Kidney (tissue), 13 donors: ENCODE measurements at regions not wholly inside any gene's neighbourhood (a gene's known extent, or its start where the extent isn't known, plus 50 kb on each side); places are given as distances from the start of the nearest gene placed in this dataset.
A peak's percentile ranks its signal among the peaks of the same experiment; 100 is the strongest.

Experiments used
- DNase-seq, 5 donors: peaks; one replicate each; pipeline ENCODE4 v3.0.0-alpha.2; 2013 to 2020
- FAIRE-seq: peaks from 2 replicates; lab custom pipeline; 2012; peaks lifted over from hg19 to GRCh38; lab: Jason Lieb, UNC
- H3K27ac ChIP-seq, 2 donors: one replicate each; pipeline ENCODE4 v1.7.0; 2013; ENCODE audit warnings: low read depth in 2 of 2, low read length in 2 of 2, inconsistent platforms in 1 of 2
- H3K27me3 ChIP-seq: one replicate; pipeline ENCODE4 v1.7.1; 2013; ENCODE audit warnings: low read length, inconsistent platforms; ENCODE audit not compliant: control insufficient read depth, insufficient read depth
- H3K36me3 ChIP-seq, 3 donors: one replicate each; pipeline versions ENCODE4 v1.7.0 to v1.7.1; 2013; ENCODE audit warnings: low read length in 3 of 3, control low read depth in 1 of 3, inconsistent platforms in 1 of 3; ENCODE audit not compliant: insufficient read depth in 3 of 3, control insufficient read depth in 2 of 3
- H3K4me1 ChIP-seq, 3 donors: one replicate each; pipeline versions ENCODE4 v1.7.0 to v1.7.1; 2013; ENCODE audit warnings: low read length in 3 of 3, inconsistent platforms in 1 of 3, low read depth in 1 of 3; ENCODE audit not compliant: control insufficient read depth in 2 of 3, insufficient read depth in 2 of 3
- H3K4me3 ChIP-seq, 3 donors: one replicate each; pipeline versions ENCODE4 v1.7.0 to v1.8.1; 2013; ENCODE audit warnings: low read length in 3 of 3, control low read depth in 1 of 3, inconsistent platforms in 1 of 3
- H3K9ac ChIP-seq, 3 donors: one replicate each; pipeline versions ENCODE4 v1.7.0 to v1.7.1; 2013; ENCODE audit warnings: low read length in 3 of 3, control low read depth in 1 of 3, inconsistent platforms in 1 of 3
- H3K9me3 ChIP-seq, 3 donors: one replicate each; pipeline versions ENCODE4 v1.7.0 to v1.7.1; 2013; ENCODE audit warnings: low read length in 3 of 3, control low read depth in 1 of 3, inconsistent platforms in 1 of 3; ENCODE audit not compliant: control insufficient read depth in 2 of 3, insufficient read depth in 1 of 3
- intact Hi-C: fragments of 100-400 bp; cut with DNase I; formaldehyde crosslinking; loops from one replicate; pipeline ENCODE4 v1.11.1; 2022
- TF ChIP-seq, protein P1 (sequence below): IDR thresholded peaks from 3 replicates; pipeline ENCODE4 v1.5.1; 2012; ENCODE audit warnings: mild to moderate bottlenecking, moderate library complexity, borderline replicate concordance; ENCODE audit not compliant: insufficient read depth; ENCODE audit errors: extremely low read depth
- donor health status: control.
- donor health status: control.
- donor health status: control.
- donor health status: control.
- donor health status: control.
- donor health status: DM: yes; HTN: yes; CAD: no.
- donor health status: Normal renal cell carcinoma (clear cell type).

DNA sequence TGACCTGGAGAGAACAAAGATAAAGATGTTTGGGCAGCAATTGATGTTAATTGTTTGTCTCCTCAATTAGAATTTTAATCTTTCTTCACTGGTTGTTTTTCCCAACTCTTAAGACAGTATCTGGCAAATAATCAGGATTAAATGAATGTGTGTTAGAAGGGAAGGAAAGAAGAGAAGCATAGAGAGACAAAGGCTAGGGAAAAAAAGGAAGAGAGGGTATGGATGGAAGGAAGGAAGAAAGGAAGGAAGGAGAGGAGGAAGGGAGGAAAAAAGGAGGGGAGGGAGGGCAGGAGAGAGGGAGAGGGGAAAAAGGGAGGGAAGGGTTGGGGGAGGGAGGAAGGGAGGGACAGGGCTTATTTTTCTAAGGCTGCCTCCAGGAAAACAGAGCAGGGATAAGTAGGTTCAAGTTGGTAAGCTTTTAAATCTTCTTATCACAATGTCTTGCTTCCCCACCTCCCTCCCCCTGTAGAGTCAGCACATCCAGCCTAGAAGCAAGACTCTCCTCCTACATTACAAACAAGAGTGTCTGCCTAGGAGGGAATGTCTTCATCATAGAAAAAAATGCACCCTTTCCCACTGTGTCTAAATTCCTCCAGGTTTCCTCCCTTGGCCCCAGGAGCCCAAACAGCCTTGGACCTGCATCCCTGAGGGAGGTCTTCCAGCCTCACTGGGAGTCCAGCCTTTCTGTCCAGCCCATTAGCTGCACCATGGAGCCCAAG is 447.8 kb upstream of the JARID2 start:
- H3K4me1 ChIP-seq: no peaks in the 10 kb centered on the region
- H3K36me3 ChIP-seq: no peaks in the 10 kb centered on the region
- H3K4me3 ChIP-seq: no peak overlapping the region
- no peak for FAIRE-seq
- DNase-seq: no peak
- intact Hi-C loops: no loop called here
- no peaks in the 10 kb centered on the region for H3K9me3 ChIP-seq
- TF ChIP-seq, protein P1, sequence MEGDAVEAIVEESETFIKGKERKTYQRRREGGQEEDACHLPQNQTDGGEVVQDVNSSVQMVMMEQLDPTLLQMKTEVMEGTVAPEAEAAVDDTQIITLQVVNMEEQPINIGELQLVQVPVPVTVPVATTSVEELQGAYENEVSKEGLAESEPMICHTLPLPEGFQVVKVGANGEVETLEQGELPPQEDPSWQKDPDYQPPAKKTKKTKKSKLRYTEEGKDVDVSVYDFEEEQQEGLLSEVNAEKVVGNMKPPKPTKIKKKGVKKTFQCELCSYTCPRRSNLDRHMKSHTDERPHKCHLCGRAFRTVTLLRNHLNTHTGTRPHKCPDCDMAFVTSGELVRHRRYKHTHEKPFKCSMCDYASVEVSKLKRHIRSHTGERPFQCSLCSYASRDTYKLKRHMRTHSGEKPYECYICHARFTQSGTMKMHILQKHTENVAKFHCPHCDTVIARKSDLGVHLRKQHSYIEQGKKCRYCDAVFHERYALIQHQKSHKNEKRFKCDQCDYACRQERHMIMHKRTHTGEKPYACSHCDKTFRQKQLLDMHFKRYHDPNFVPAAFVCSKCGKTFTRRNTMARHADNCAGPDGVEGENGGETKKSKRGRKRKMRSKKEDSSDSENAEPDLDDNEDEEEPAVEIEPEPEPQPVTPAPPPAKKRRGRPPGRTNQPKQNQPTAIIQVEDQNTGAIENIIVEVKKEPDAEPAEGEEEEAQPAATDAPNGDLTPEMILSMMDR: no peak
- no peaks in the 10 kb centered on the region for H3K27me3 ChIP-seq
- no peak overlapping the region for H3K27ac ChIP-seq
- no peak overlapping the region for H3K9ac ChIP-seq

- Histone ChIP-seq H3K4me3 (no peak overlapping the region), H3K36me3 (no peaks in the 10 kb centered on the region), H3K4me1 (no peaks in the 10 kb centered on the region), H3K9me3 (no peaks in the 10 kb centered on the region), H3K27me3 (no peaks in the 10 kb centered on the region), H3K27ac (no peak overlapping the region), H3K9ac (no peak overlapping the region)
- TF ChIP-seq, protein P1: no peak
- intact Hi-C loops: no loop called here
- FAIRE-seq (no peak), DNase-seq (no peak)
Measured at GRCh38 chr6:14798594-14798982, 447.3 kb upstream of the JARID2 start.

DNA sequence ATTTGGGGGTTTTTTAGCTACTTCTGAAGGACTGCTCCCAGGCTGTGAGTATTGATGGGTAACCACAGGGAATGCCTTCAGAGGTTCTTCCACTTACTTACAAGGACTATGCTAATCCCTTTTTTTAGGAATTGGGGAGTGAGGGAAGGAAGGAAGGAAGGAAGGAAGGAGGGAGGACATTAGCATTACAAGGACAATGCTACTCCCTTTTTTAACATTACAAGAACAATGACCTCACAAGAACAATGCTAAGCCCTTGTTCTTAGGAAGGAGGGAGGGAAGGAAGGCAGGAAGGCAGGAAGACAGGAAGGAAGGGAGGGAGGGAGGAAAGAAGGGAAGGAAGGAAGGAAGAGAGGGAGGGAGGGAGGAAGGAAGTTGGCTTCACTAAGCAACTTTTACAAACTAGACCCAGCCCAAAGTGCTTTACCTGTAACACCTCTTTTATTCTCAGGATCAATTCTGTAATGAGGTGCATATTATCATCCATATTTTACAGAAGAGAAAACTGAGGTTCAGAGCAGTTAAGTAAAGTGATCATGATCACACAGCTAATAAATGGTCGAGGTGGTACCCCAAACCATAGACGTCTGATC is 446.8 kb upstream of the JARID2 start:
- Histone ChIP-seq H3K27ac (no peak overlapping the region), H3K9ac (no peak overlapping the region), H3K27me3 (no peaks in the 10 kb centered on the region), H3K4me1 (no peaks in the 10 kb centered on the region), H3K9me3 (no peaks in the 10 kb centered on the region), H3K36me3 (no peaks in the 10 kb centered on the region), H3K4me3 (no peak overlapping the region)
- no peak for FAIRE-seq
- intact Hi-C loops: no loop called here
- DNase-seq: no peak
- TF ChIP-seq, protein P1: no peak

GRCh38 chr6:14799928-14800327 is 445.9 kb upstream of the JARID2 start:
- peak in 3 of 5 donors; percentile 37 to 82 (median 77) for DNase-seq
- peaks cover 0 to 7% (median 2%) of the 10 kb centered on the region in 3 donors for H3K4me1 ChIP-seq
- no peaks in the 10 kb centered on the region for H3K36me3 ChIP-seq
- H3K9me3 ChIP-seq: no peaks in the 10 kb centered on the region
- TF ChIP-seq, protein P1: no peak
- no peaks in the 10 kb centered on the region for H3K27me3 ChIP-seq
- H3K4me3 ChIP-seq: no peak overlapping the region
- H3K27ac ChIP-seq: no peak overlapping the region
- no peak for FAIRE-seq
- H3K9ac ChIP-seq: no peak overlapping the region
- intact Hi-C loops: no loop called here
